HCT116 (cell line): ENCODE measurements at regions not wholly inside any gene's neighbourhood (a gene's known extent, or its start where the extent isn't known, plus 50 kb on each side); places are given as distances from the start of the nearest gene placed in this dataset.

ENCODE experiments used
- ATAC-seq: fragments of 200-7000 bp; cut with Tn5 transposase; 2 replicates; pipeline ENCODE4 v1.9.1; 2020; ENCODE audit warnings: mild to moderate bottlenecking, moderate library complexity
- BruUV-seq: library from RNA; stranded (reverse); fragments of 400-500 nt; replicated peaks from 2 replicates; lab custom pipeline; 2021; lab: Mats Ljungman, UMichigan
- CTCF ChIA-PET: fragments of 300-600 bp; sonication (Branson Sonifier 250); formaldehyde crosslinking; loops from one replicate; lab custom pipeline; 2021; ENCODE audit warnings: antibody characterized with exemption; lab: Charles Lee
- POLR2A ChIA-PET: fragments of 300-600, 350-600 bp; sonication (Branson Sonifier 250); formaldehyde crosslinking; loops from one replicate; lab custom pipeline; 2021; ENCODE audit warnings: antibody characterized with exemption; lab: Charles Lee
- RAD21 ChIA-PET, 2 experiments: fragments of 300-600 bp; sonication (Branson Sonifier 250); formaldehyde crosslinking; loops; one replicate each; lab custom pipeline; 2023; ENCODE audit warnings: low total read pairs in 2 of 2; ENCODE audit not compliant: uncharacterized antibody in 2 of 2, unreplicated experiment in 2 of 2, low non-redundant PET in 1 of 2; lab: Charles Lee
- DNase-seq: peaks from one replicate; pipeline ENCODE4 v3.0.0-alpha.2; 2010; ENCODE audit warnings: low read depth, low spot score
- H2AFZ ChIP-seq: fragments of 200-600 bp; shearing (Covaris generic), sonication (generic); 2 replicates; pipeline ENCODE4 v1.6.1; 2017; ENCODE audit warnings: low read depth, mixed run types, mixed read lengths, antibody characterized with exemption, low read length; ENCODE audit not compliant: poor library complexity, severe bottlenecking
- H3K27ac ChIP-seq: 2 replicates; pipeline ENCODE4 v1.5.1; 2012; ENCODE audit warnings: low read depth, low read length
- H3K27me3 ChIP-seq: fragments of 200-600 bp; sonication (generic); 2 replicates; pipeline ENCODE4 v1.6.1; 2016; ENCODE audit warnings: mixed run types, low read length, mixed read lengths; ENCODE audit not compliant: insufficient read depth
- H3K36me3 ChIP-seq, 2 experiments: fragments of 200-500 bp in 1 of 2; fragments of 200-600 bp in 1 of 2; sonication (Bioruptor generic) in 1 of 2; sonication (generic) in 1 of 2; 2 replicates each; pipeline versions ENCODE4 v1.5.1 to v1.6.1; 2014 to 2016; ENCODE audit warnings: low read length in 2 of 2, inconsistent platforms in 1 of 2, mixed read lengths in 1 of 2, mixed run types in 1 of 2; ENCODE audit not compliant: insufficient read depth in 2 of 2, control insufficient read depth in 1 of 2
- H3K4me1 ChIP-seq, 2 experiments: fragments of 200-600 bp in 1 of 2; sonication (generic) in 1 of 2; 2 replicates each; pipeline versions ENCODE4 v1.5.1 to v1.6.1; 2012 to 2017; ENCODE audit warnings: low read length in 2 of 2, inconsistent platforms in 1 of 2, mild to moderate bottlenecking in 1 of 2, mixed read lengths in 1 of 2, mixed run types in 1 of 2, moderate library complexity in 1 of 2; ENCODE audit not compliant: insufficient read depth in 2 of 2, control insufficient read depth in 1 of 2
- H3K4me2 ChIP-seq: fragments of 200-600 bp; sonication (generic); 2 replicates; pipeline ENCODE4 v1.6.1; 2017; ENCODE audit warnings: mixed run types, low read length, mixed read lengths
- H3K4me3 ChIP-seq, 2 experiments: fragments of 200-600 bp in 1 of 2; sonication (generic) in 1 of 2; replicated peaks in 1 of 2; 2 replicates each; pipeline ENCODE4 v1.5.1; 2011 to 2016; ENCODE audit warnings: low read length in 2 of 2, control low read depth in 1 of 2, low read depth in 1 of 2, mild to moderate bottlenecking in 1 of 2, mixed read lengths in 1 of 2, mixed run types in 1 of 2
- H3K79me2 ChIP-seq: fragments of 200-600 bp; sonication (generic); 2 replicates; pipeline ENCODE4 v1.6.1; 2017; ENCODE audit warnings: mild to moderate bottlenecking, mixed run types, low read length, moderate library complexity, mixed read lengths; ENCODE audit not compliant: insufficient read depth
- H3K9ac ChIP-seq: fragments of 200-600 bp; sonication (generic); 2 replicates; pipeline ENCODE4 v1.6.1; 2016; ENCODE audit warnings: low read length, mixed read lengths
- H3K9me2 ChIP-seq: fragments of 200-600 bp; sonication (generic), shearing (Covaris generic); 2 replicates; pipeline ENCODE4 v1.6.1; 2017; ENCODE audit warnings: mixed run types, mild to moderate bottlenecking, moderate library complexity; ENCODE audit not compliant: insufficient read depth
- H3K9me3 ChIP-seq, 2 experiments: fragments of 200-500 bp in 1 of 2; fragments of 200-600 bp in 1 of 2; sonication (Bioruptor generic) in 1 of 2; sonication (generic) in 1 of 2; 2 replicates each; pipeline ENCODE4 v1.6.1; 2014 to 2017; ENCODE audit warnings: low read length in 2 of 2, mixed read lengths in 2 of 2, inconsistent platforms in 1 of 2, low read depth in 1 of 2, mild to moderate bottlenecking in 1 of 2, mixed run types in 1 of 2, moderate library complexity in 1 of 2; ENCODE audit not compliant: control insufficient read depth in 1 of 2, insufficient read depth in 1 of 2
- H4K20me1 ChIP-seq: fragments of 200-600 bp; sonication (generic), shearing (Covaris generic); 2 replicates; pipeline ENCODE4 v1.6.1; 2017; ENCODE audit warnings: mixed run types, mild to moderate bottlenecking, moderate library complexity; ENCODE audit not compliant: insufficient read depth
- EGR1 ChIP-seq: IDR thresholded peaks from 2 replicates; pipeline ENCODE4 v1.6.1; 2012; ENCODE audit warnings: low read depth
- ELF1 ChIP-seq: IDR thresholded peaks from 2 replicates; pipeline ENCODE4 v1.6.1; 2012; ENCODE audit warnings: low read depth, borderline replicate concordance
- EZH2phosphoT487 ChIP-seq: fragments of 200-600 bp; IDR thresholded peaks from 2 replicates; pipeline ENCODE4 v1.6.1; 2018; ENCODE audit warnings: antibody characterized with exemption, borderline replicate concordance
- JUND ChIP-seq: IDR thresholded peaks from 2 replicates; pipeline ENCODE4 v1.6.1; 2012
- RAD21 ChIP-seq: IDR thresholded peaks from 2 replicates; pipeline ENCODE4 v1.6.1; 2012; ENCODE audit warnings: low read depth, mild to moderate bottlenecking
- SIN3A ChIP-seq: IDR thresholded peaks from 2 replicates; pipeline ENCODE4 v1.6.1; 2012; ENCODE audit warnings: low read depth
- SP1 ChIP-seq: IDR thresholded peaks from 2 replicates; pipeline ENCODE4 v1.6.1; 2012; ENCODE audit warnings: low read depth
- TCF7L2 ChIP-seq: IDR thresholded peaks from 2 replicates; pipeline ENCODE4 v1.7.0; 2011; ENCODE audit warnings: borderline replicate concordance, inconsistent platforms; ENCODE audit not compliant: insufficient read depth, insufficient read length; ENCODE audit errors: extremely low read depth
- ZFX ChIP-seq: fragments of 450-650 bp; IDR thresholded peaks from 2 replicates; pipeline ENCODE4 v1.6.1; 2017
- ZNF274 ChIP-seq: fragments of 200-500 bp; sonication (Bioruptor generic); IDR thresholded peaks from 2 replicates; pipeline ENCODE4 v1.6.1; 2014; ENCODE audit warnings: mild to moderate bottlenecking, low read depth, low read length, inconsistent platforms
- intact Hi-C: fragments of 100-400 bp; cut with micrococcal nuclease; formaldehyde crosslinking; loops from 2 replicates; pipeline ENCODE4 v1.10.0; 2022

- no TSS peak for BruUV-seq
- H3K4me3 ChIP-seq: no peak overlapping the region
- H2AFZ ChIP-seq: no peak overlapping the region
- H3K36me3 ChIP-seq: no peaks in the 10 kb centered on the region
- no peaks in the 10 kb centered on the region for H3K4me1 ChIP-seq
- no peak overlapping the region for H3K4me2 ChIP-seq
- ChIA-PET CTCF (no interaction called here), POLR2A (no interaction called here), RAD21 (no interaction called here)
- TF ChIP-seq RAD21 (no peak), SP1 (no peak), JUND (no peak), SIN3A (no peak), EZH2phosphoT487 (no peak), ZNF274 (no peak), ELF1 (no peak), EGR1 (no peak)
- no peaks in the 10 kb centered on the region for H4K20me1 ChIP-seq
- no peak overlapping the region for H3K27ac ChIP-seq
- no peaks in the 10 kb centered on the region for H3K9me3 ChIP-seq
- H3K79me2 ChIP-seq: no peaks in the 10 kb centered on the region
- H3K9me2 ChIP-seq: 0 out of 2 replicates have a peak, but pooled peaks cover 3% of the 10 kb centered on the region
- intact Hi-C loops: no loop called here
- peaks cover 34% of the 10 kb centered on the region for H3K27me3 ChIP-seq
- H3K9ac ChIP-seq: no peak overlapping the region
- ATAC-seq (no peak), DNase-seq (no peak)
Measured at GRCh38 chr20:48468571-48468970, 359.2 kb downstream of the PREX1 start.

- Histone ChIP-seq H4K20me1 (no peaks in the 10 kb centered on the region), H3K27me3 (peaks cover 34% of the 10 kb centered on the region), H3K79me2 (no peaks in the 10 kb centered on the region), H3K4me3 (no peak overlapping the region), H3K4me2 (peak overlapping the region; percentile 20; the same call in 1 of the 2 replicates), H3K36me3 (no peaks in the 10 kb centered on the region), H3K27ac (no peak overlapping the region), H2AFZ (no peak overlapping the region), H3K9me3 (no peaks in the 10 kb centered on the region), H3K9me2 (0 out of 2 replicates have a peak, but pooled peaks cover 3% of the 10 kb centered on the region), H3K4me1 (no peaks in the 10 kb centered on the region), H3K9ac (no peak overlapping the region)
- DNase-seq (peak; percentile 31), ATAC-seq (peak; percentile 81)
- ChIA-PET POLR2A (no interaction called here), CTCF (no interaction called here), RAD21 (no interaction called here)
- peak; percentile 50 for TF ChIP-seq ZFX
- no peak for TF ChIP-seq TCF7L2
- BruUV-seq: no TSS peak
- intact Hi-C loops: no loop called here
Measured at GRCh38 chr20:48467622-48468021, 360.2 kb downstream of the PREX1 start.
